Neural cell (in vitro differentiated cells): ENCODE measurements at regions not wholly inside any gene's neighbourhood (a gene's known extent, or its start where the extent isn't known, plus 50 kb on each side); places are given as distances from the start of the nearest gene placed in this dataset.

Experiments
- H2AFZ ChIP-seq: fragments of 200-600, 300-800 bp; sonication (generic), shearing (Covaris generic); 2 replicates; pipeline ENCODE4 v1.6.0; 2014; ENCODE audit warnings: low read depth, mild to moderate bottlenecking, antibody characterized with exemption, low read length, moderate library complexity
- H3F3A ChIP-seq: fragments of 200-600 bp; shearing (Covaris generic); 2 replicates; pipeline ENCODE4 v1.6.1; 2016; ENCODE audit warnings: mild to moderate bottlenecking, moderate library complexity, mixed read lengths, antibody characterized with exemption, low read length; ENCODE audit not compliant: insufficient read depth, poor library complexity, severe bottlenecking
- H3K27ac ChIP-seq: fragments of 200-600, 300-800 bp; sonication (generic), shearing (Covaris generic); 2 replicates; pipeline ENCODE4 v1.5.1; 2014; ENCODE audit warnings: mild to moderate bottlenecking, low read length, moderate library complexity
- H3K27me3 ChIP-seq: fragments of 300-800, 200-600 bp; sonication (generic), shearing (Covaris generic); 2 replicates; pipeline ENCODE4 v1.6.0; 2014; ENCODE audit warnings: mild to moderate bottlenecking, low read depth, low read length, moderate library complexity; ENCODE audit not compliant: insufficient read depth
- H3K36me3 ChIP-seq: fragments of 300-800, 200-600 bp; sonication (generic), shearing (Covaris generic); 2 replicates; pipeline ENCODE4 v1.5.1; 2014; ENCODE audit warnings: mild to moderate bottlenecking, antibody characterized with exemption, low read length, moderate library complexity; ENCODE audit not compliant: insufficient read depth
- H3K4me2 ChIP-seq: fragments of 300-800, 200-600 bp; sonication (generic), shearing (Covaris generic); 2 replicates; pipeline ENCODE4 v1.6.0; 2014; ENCODE audit warnings: mild to moderate bottlenecking, low read length
- H3K4me3 ChIP-seq: fragments of 300-800, 200-600 bp; sonication (generic), shearing (Covaris generic); 2 replicates; pipeline ENCODE4 v1.5.1; 2014; ENCODE audit warnings: mild to moderate bottlenecking, low read length, moderate library complexity
- H3K79me2 ChIP-seq: fragments of 200-600 bp; shearing (Covaris generic); replicated peaks from 2 replicates; pipeline ENCODE4 v1.6.0; 2014; ENCODE audit warnings: mild to moderate bottlenecking, low read length, moderate library complexity; ENCODE audit not compliant: insufficient read depth
- H3K9ac ChIP-seq: fragments of 300-800, 200-600 bp; sonication (generic), shearing (Covaris generic); 2 replicates; pipeline ENCODE4 v1.6.1; 2016; ENCODE audit warnings: mild to moderate bottlenecking, low read length, mixed read lengths
- H3K9me2 ChIP-seq: fragments of 200-600 bp; shearing (Covaris generic); 2 replicates; pipeline ENCODE4 v1.6.1; 2016; ENCODE audit warnings: mild to moderate bottlenecking, low read length, mixed read lengths; ENCODE audit not compliant: insufficient read depth
- H3K9me3 ChIP-seq: fragments of 200-600, 300-800 bp; sonication (generic), shearing (Covaris generic); 2 replicates; pipeline ENCODE4 v1.6.1; 2016; ENCODE audit warnings: mild to moderate bottlenecking, mixed run types, low read length, moderate library complexity, mixed read lengths
- H4K20me1 ChIP-seq: fragments of 200-600 bp; shearing (Covaris generic); 2 replicates; pipeline ENCODE4 v1.6.1; 2016; ENCODE audit warnings: mild to moderate bottlenecking, mixed run types; ENCODE audit not compliant: insufficient read depth
- EP300 ChIP-seq: fragments of 450-650 bp; conservative IDR thresholded peaks from 2 replicates; pipeline ENCODE4 v1.6.1; 2014; ENCODE audit warnings: antibody characterized with exemption, mild to moderate bottlenecking, moderate library complexity; ENCODE audit not compliant: poor library complexity, severe bottlenecking
- EZH2 ChIP-seq: fragments of 200-600, 300-800 bp; shearing (Covaris generic), sonication (generic); IDR thresholded peaks from 2 replicates; pipeline ENCODE4 v1.6.1; 2014; ENCODE audit warnings: antibody characterized with exemption, low read length, borderline replicate concordance, mild to moderate bottlenecking; ENCODE audit not compliant: insufficient read depth, poor library complexity, severe bottlenecking
- MXI1 ChIP-seq: fragments of 450-650 bp; conservative IDR thresholded peaks from 2 replicates; pipeline ENCODE4 v1.6.1; 2014; ENCODE audit warnings: antibody characterized with exemption, mild to moderate bottlenecking; ENCODE audit not compliant: poor library complexity, severe bottlenecking
- POLR2AphosphoS5 ChIP-seq: IDR thresholded peaks from 2 replicates; pipeline ENCODE4 v1.6.1; 2012
- RAD21 ChIP-seq: fragments of 450-650 bp; conservative IDR thresholded peaks from 2 replicates; pipeline ENCODE4 v1.6.1; 2014; ENCODE audit warnings: antibody characterized with exemption, mild to moderate bottlenecking, moderate library complexity
- SMC3 ChIP-seq: fragments of 450-650 bp; conservative IDR thresholded peaks from 2 replicates; pipeline ENCODE4 v1.6.1; 2014; ENCODE audit warnings: antibody characterized with exemption, mild to moderate bottlenecking, moderate library complexity; ENCODE audit not compliant: poor library complexity
- TAF1 ChIP-seq: IDR thresholded peaks from 2 replicates; pipeline ENCODE4 v1.6.1; 2012; ENCODE audit warnings: low read depth
- TF ChIP-seq, protein P1 (sequence below): fragments of 450-650 bp; IDR thresholded peaks from 2 replicates; pipeline ENCODE4 v1.5.1; 2014; ENCODE audit warnings: antibody characterized with exemption, mild to moderate bottlenecking, moderate library complexity; ENCODE audit not compliant: poor library complexity, severe bottlenecking
- TF ChIP-seq, protein P2 (sequence below): IDR thresholded peaks from 2 replicates; pipeline ENCODE4 v1.6.1; 2012; ENCODE audit warnings: borderline replicate concordance

DNA sequence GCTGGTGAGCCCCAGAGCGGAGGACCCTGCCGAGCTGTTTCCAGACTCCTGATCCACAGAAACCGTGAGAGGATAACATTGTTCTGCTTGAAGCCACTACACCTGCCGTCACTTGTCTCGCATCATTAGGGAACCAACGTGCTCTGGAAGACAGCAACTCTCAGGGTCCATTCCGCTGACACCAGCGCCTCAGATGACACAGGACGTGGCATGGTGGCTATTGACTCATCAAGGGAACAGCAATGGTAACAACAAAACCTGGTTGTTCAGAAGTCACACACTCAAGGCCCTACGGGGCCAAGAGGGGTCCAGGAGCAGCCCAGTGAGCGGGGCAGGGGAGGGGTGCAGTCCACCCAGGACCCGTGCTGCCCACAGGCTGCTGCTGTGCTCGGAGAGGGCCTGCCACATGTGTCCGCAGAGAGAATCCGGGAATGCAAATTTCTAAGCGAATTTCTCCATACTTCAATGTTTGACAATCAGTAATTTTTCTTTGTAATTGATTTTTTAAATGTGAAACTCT lies 110.4 kb downstream of the TTLL2 start:
- TF ChIP-seq EP300 (no peak), MXI1 (no peak), RAD21 (no peak), SMC3 (no peak), POLR2AphosphoS5 (no peak), TAF1 (no peak), EZH2 (no peak)
- TF ChIP-seq, protein P1, sequence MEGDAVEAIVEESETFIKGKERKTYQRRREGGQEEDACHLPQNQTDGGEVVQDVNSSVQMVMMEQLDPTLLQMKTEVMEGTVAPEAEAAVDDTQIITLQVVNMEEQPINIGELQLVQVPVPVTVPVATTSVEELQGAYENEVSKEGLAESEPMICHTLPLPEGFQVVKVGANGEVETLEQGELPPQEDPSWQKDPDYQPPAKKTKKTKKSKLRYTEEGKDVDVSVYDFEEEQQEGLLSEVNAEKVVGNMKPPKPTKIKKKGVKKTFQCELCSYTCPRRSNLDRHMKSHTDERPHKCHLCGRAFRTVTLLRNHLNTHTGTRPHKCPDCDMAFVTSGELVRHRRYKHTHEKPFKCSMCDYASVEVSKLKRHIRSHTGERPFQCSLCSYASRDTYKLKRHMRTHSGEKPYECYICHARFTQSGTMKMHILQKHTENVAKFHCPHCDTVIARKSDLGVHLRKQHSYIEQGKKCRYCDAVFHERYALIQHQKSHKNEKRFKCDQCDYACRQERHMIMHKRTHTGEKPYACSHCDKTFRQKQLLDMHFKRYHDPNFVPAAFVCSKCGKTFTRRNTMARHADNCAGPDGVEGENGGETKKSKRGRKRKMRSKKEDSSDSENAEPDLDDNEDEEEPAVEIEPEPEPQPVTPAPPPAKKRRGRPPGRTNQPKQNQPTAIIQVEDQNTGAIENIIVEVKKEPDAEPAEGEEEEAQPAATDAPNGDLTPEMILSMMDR = no peak
- TF ChIP-seq, protein P2, sequence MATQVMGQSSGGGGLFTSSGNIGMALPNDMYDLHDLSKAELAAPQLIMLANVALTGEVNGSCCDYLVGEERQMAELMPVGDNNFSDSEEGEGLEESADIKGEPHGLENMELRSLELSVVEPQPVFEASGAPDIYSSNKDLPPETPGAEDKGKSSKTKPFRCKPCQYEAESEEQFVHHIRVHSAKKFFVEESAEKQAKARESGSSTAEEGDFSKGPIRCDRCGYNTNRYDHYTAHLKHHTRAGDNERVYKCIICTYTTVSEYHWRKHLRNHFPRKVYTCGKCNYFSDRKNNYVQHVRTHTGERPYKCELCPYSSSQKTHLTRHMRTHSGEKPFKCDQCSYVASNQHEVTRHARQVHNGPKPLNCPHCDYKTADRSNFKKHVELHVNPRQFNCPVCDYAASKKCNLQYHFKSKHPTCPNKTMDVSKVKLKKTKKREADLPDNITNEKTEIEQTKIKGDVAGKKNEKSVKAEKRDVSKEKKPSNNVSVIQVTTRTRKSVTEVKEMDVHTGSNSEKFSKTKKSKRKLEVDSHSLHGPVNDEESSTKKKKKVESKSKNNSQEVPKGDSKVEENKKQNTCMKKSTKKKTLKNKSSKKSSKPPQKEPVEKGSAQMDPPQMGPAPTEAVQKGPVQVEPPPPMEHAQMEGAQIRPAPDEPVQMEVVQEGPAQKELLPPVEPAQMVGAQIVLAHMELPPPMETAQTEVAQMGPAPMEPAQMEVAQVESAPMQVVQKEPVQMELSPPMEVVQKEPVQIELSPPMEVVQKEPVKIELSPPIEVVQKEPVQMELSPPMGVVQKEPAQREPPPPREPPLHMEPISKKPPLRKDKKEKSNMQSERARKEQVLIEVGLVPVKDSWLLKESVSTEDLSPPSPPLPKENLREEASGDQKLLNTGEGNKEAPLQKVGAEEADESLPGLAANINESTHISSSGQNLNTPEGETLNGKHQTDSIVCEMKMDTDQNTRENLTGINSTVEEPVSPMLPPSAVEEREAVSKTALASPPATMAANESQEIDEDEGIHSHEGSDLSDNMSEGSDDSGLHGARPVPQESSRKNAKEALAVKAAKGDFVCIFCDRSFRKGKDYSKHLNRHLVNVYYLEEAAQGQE = no peak
- no peaks in the 10 kb centered on the region for H3K36me3 ChIP-seq
- no peak overlapping the region for H3K27ac ChIP-seq
- H2AFZ ChIP-seq = no peak overlapping the region
- no peak overlapping the region for H3K4me3 ChIP-seq
- H3K27me3 ChIP-seq = no peaks in the 10 kb centered on the region
- no peaks in the 10 kb centered on the region for H3F3A ChIP-seq
- H4K20me1 ChIP-seq = no peaks in the 10 kb centered on the region
- H3K9me3 ChIP-seq = peaks cover 5% of the 10 kb centered on the region
- no peaks in the 10 kb centered on the region for H3K9me2 ChIP-seq
- no peak overlapping the region for H3K4me2 ChIP-seq
- peaks cover 36% of the 10 kb centered on the region for H3K79me2 ChIP-seq
- H3K9ac ChIP-seq = no peak overlapping the region

DNA sequence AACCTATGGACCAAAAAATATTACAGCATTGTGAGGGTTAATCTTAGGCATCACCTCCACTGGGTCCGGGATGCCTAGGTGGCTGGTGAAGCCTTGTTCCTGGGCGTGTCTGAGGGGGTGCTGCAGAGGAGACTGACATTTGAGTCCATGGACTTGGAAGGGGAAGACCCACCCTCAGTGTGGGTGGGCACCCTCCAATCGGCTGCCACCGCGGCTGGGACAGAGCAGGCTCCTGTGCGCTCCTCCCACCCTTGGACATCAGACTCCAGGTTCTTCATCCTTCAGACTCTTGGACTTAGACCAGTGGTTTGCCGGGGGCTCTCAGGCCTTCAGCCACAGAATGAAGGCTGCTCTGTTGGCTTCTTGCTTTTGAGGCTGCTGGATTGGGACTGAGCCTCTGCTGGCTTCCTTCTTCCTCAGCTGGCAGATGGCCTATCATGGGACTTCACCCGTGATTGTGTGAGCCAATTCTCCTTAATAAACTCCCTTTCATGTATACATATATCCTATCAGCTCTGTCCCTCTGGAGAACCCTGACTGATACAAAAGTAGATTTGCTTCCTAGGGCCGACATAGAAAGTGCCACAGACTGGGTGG lies 113.1 kb downstream of the TTLL2 start:
- Histone ChIP-seq H3K9me3 (peaks cover 5% of the 10 kb centered on the region), H3K4me3 (no peak overlapping the region), H3K9me2 (no peaks in the 10 kb centered on the region), H4K20me1 (no peaks in the 10 kb centered on the region), H3K9ac (no peak overlapping the region), H3K36me3 (no peaks in the 10 kb centered on the region), H3F3A (peaks cover 2% of the 10 kb centered on the region), H3K79me2 (peaks cover 41% of the 10 kb centered on the region), H3K27ac (no peak overlapping the region), H2AFZ (no peak overlapping the region), H3K27me3 (no peaks in the 10 kb centered on the region), H3K4me2 (no peak overlapping the region)
- TF ChIP-seq, protein P1 = no peak
- no peak for TF ChIP-seq RAD21
- TF ChIP-seq TAF1 = no peak
- TF ChIP-seq, protein P2 = no peak
- TF ChIP-seq EP300 = no peak
- no peak for TF ChIP-seq MXI1
- no peak for TF ChIP-seq EZH2
- no peak for TF ChIP-seq POLR2AphosphoS5
